ENCODE measurements at regions not wholly inside any gene's neighbourhood (a gene's known extent, or its start where the extent isn't known, plus 50 kb on each side); places are given as distances from the start of the nearest gene placed in this dataset.

DNA sequence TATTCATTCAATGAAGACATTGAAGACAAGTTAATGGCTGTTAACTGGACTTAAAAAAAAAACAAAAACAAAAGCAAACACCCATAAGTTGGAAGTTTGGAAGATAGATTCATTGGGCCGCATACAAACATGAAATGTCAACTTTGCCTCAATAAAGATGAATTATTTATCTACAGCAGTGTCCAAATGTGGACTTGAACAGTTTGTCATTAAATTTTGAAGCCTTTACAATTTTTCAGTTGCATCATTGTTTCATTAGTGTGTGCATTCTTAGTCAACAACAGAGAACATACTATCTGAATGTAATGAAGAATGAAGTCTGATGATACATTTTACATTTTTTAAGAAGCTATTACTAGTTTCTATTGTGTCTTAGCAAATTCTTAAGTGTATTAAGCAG, 152.1 kb downstream of the SLIT2 start:
- DNase-seq (ENCODE audit: low read depth), result no peak

GRCh38 chr4:20408611-20409010, 156.9 kb downstream of the SLIT2 start:
- no peak for DNase-seq (ENCODE audit: low read depth)

GRCh38 chr4:20412072-20412471, 160.4 kb downstream of the SLIT2 start:
- DNase-seq (ENCODE audit: low read depth), result no peak

DNA sequence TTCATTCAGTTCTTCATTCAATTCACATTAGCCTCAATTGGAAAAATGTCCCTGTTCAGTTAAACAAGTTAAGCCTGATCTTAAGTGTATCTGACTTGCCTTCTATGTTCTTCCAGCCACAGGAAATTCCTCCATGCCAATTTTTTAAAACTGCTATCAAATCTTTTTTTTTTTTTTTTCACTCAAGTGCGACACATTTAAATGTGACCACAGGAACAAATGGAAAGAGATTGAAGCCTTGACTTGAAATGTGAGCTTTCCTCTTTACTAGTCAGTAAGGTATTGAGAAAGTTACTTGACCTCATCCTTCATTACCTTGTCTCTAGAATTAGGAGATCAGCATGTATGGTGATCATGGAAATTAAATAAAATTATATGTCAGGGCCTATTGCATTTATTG, 165.1 kb downstream of the SLIT2 start:
- no peak for DNase-seq (ENCODE audit: low read depth)

GRCh38 chr4:20418861-20419451, 167.3 kb downstream of the SLIT2 start:
- DNase-seq (ENCODE audit: low read depth), result peak; percentile 81

- DNase-seq (ENCODE audit: low read depth), result peak; percentile 24
Measured at GRCh38 chr4:20420916-20421602, 169.4 kb downstream of the SLIT2 start.

DNA sequence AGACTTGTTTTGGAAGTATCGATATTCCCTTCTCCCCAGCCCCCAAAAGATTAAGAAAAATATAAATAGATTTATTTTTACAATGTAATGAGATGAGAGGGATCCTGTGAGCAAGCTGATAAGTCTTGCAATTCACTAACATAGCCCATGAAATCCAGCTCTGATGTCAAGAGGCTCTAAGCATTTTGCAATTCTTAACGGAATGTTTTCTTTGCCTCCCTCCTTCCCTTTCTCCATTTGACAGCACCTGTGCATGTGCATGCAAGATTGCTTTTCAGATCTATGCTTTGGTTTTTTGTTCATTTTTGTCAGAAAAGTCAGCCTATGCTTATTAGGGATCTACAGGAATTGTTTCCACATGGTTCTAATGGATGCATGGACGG, 169.9 kb downstream of the SLIT2 start:
- no peak for DNase-seq (ENCODE audit: low read depth)

- peak; percentile 61 for DNase-seq (ENCODE audit: low read depth)
Measured at GRCh38 chr4:20422398-20422797, 170.7 kb downstream of the SLIT2 start.

- no peak for DNase-seq (ENCODE audit: low read depth)
Measured at GRCh38 chr4:20423420-20423819, 171.7 kb downstream of the SLIT2 start.

- DNase-seq (ENCODE audit: low read depth), result no peak
Measured at GRCh38 chr4:20426028-20426427, 174.3 kb downstream of the SLIT2 start.

DNA sequence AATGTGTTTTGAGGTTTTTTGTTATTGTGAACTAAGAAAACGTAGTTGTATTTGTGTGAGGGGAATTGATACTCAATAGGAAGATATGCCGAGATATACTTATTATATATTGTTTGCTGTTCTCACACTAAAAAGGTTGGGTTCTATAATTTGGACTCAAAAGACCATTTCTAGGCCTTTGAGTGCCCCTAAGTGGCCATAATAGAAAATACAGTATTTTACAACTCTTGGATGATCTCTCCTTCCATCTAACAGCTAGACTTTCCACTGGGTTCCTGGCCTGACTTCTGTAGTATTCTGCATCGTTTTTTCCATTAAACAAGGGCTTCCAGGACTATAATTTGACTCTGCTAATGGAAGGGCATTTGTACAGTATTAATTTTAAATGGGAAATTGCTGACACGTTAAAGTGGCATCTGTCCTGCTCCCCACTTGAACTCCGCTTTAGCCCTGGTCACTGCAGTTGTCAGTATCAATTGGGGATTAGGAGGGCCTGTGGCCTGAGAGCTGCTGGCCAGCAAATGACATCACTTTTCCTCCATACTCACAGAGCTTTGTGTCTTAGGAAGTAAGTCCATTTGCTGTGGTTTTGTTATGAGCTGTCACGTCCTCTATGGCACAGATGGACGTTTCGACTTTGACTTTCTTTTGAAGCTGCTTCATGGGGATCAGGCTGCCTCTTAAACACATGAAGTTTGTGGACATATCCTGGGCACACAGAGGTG, 176.9 kb downstream of the SLIT2 start:
- DNase-seq (ENCODE audit: low read depth), result peak; percentile 41

DNA sequence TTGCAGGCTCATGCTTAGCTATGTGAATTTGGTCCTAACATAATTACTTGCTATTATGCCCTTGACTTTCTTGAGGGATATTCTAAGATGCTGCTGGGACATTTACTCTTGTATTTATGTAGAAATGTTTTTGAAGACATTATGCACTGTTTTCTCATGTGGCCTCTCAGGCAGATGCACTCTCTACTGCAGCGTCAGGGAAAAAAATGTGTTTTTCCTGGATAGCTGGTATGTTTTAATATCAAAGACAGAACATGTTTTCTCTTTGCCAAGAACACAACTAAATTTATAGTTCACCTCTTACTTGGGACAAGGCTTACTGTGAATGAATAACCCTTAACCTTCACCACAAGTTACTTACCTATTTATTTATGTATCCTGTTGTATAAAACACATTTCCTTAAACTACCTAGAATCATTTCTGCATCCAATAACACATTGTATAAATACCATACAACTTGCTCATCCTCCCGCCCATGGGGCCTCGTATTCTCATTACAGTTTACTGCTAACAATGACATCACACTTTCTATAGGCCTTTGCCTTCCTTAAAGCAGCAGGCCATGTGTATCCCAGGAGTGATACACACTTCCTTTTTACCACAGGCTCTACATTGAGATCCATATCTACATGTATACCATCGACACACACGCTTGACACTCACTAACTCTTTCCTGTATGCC, 178.7 kb downstream of the SLIT2 start:
- peak; percentile 35 for DNase-seq (ENCODE audit: low read depth)

DNA sequence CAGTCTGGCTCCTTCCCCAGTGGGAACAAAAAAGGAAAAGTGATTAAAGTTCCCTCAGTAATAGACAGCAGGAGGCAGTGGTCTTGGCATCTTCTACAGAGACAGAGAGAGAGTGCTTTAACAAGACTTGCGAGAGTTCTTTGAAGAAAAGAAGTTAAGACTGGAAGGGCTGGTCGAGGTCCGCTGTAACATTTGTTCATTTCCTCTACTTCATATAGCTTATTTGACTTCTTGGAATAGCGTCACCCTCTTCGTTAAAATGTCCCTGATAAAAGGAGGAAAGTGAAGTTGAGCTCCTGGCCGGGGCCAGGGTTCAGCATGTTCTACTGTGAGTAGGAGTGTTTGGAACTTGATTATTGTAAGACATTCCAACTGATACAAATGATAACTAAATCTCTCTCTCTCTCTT, 179.8 kb downstream of the SLIT2 start:
- no peak for DNase-seq (ENCODE audit: low read depth)

GRCh38 chr4:20432088-20432487, 180.4 kb downstream of the SLIT2 start:
- DNase-seq (ENCODE audit: low read depth), result no peak

- DNase-seq (ENCODE audit: low read depth), result no peak
Measured at GRCh38 chr4:20433097-20433705, 181.5 kb downstream of the SLIT2 start.

- no peak for DNase-seq (ENCODE audit: low read depth)
Measured at GRCh38 chr4:20440170-20440569, 188.5 kb downstream of the SLIT2 start.

- no peak for DNase-seq (ENCODE audit: low read depth)
Measured at GRCh38 chr4:20443015-20443805, 191.5 kb downstream of the SLIT2 start.

GRCh38 chr4:20444599-20445337, 193.1 kb downstream of the SLIT2 start:
- DNase-seq (ENCODE audit: low read depth), result no peak

- no peak for DNase-seq (ENCODE audit: low read depth)
Measured at GRCh38 chr4:20445933-20446723, 194.4 kb downstream of the SLIT2 start.

- DNase-seq (ENCODE audit: low read depth), result no peak
Measured at GRCh38 chr4:20447103-20447502, 195.4 kb downstream of the SLIT2 start.
